NOMO-1 (cell line): ENCODE measurements at regions not wholly inside any gene's neighbourhood (a gene's known extent, or its start where the extent isn't known, plus 50 kb on each side); places are given as distances from the start of the nearest gene placed in this dataset.

Experiments
- DNase-seq, 2 experiments: peaks; one replicate each; lab custom pipeline; 2025; ENCODE audit not compliant: unreplicated experiment in 2 of 2; lab: John Stamatoyannopoulos, UW

GRCh38 chr11:71357414-71357813, 90.8 kb downstream of the DHCR7 start:
- no peak for DNase-seq

- DNase-seq: no peak
Measured at GRCh38 chr11:71356904-71357303, 91.3 kb downstream of the DHCR7 start.

GRCh38 chr11:71356280-71356876, 91.8 kb downstream of the DHCR7 start:
- DNase-seq: no peak

- DNase-seq: no peak
Measured at GRCh38 chr11:71355281-71355680, 92.9 kb downstream of the DHCR7 start.

GRCh38 chr11:71354394-71355105, 93.6 kb downstream of the DHCR7 start:
- no peak for DNase-seq

- DNase-seq: no peak
Measured at GRCh38 chr11:71352748-71353147, 95.4 kb downstream of the DHCR7 start.

GRCh38 chr11:71352226-71352625, 96.0 kb downstream of the DHCR7 start:
- no peak for DNase-seq

- no peak for DNase-seq
Measured at GRCh38 chr11:71349627-71350026, 97.2 kb upstream of the SHANK2 start.

GRCh38 chr11:71343828-71344400, 91.5 kb upstream of the SHANK2 start:
- DNase-seq: no peak

GRCh38 chr11:71342951-71343827, 90.8 kb upstream of the SHANK2 start:
- DNase-seq: peak in 1 of 2 experiments; percentile 0

GRCh38 chr11:71342116-71342515, 89.7 kb upstream of the SHANK2 start:
- DNase-seq: no peak

GRCh38 chr11:71341596-71341995, 89.2 kb upstream of the SHANK2 start:
- no peak for DNase-seq

- no peak for DNase-seq
Measured at GRCh38 chr11:71341173-71341572, 88.8 kb upstream of the SHANK2 start.

GRCh38 chr11:71340086-71340606, 87.8 kb upstream of the SHANK2 start:
- no peak for DNase-seq

GRCh38 chr11:71339396-71339881, 87.1 kb upstream of the SHANK2 start:
- no peak for DNase-seq

GRCh38 chr11:71338801-71339395, 86.5 kb upstream of the SHANK2 start:
- no peak for DNase-seq

GRCh38 chr11:71336996-71337754, 84.8 kb upstream of the SHANK2 start:
- DNase-seq: no peak

- no peak for DNase-seq
Measured at GRCh38 chr11:71336176-71336995, 84.0 kb upstream of the SHANK2 start.

GRCh38 chr11:71335371-71335770, 83.0 kb upstream of the SHANK2 start:
- no peak for DNase-seq
